ENCODE measurements at regions not wholly inside any gene's neighbourhood (a gene's known extent, or its start where the extent isn't known, plus 50 kb on each side); places are given as distances from the start of the nearest gene placed in this dataset.
A peak's percentile ranks its signal among the peaks of the same experiment; 100 is the strongest.
"Not testable (repeated sequence)": the region's sequence is repeated elsewhere in the genome, so short reads cannot be mapped to it uniquely, and the experiment has no call there.

GRCh38 chr5:68049053-68049713 is 166.4 kb upstream of the PIK3R1 start:
- no peak for DNase-seq
- Histone ChIP-seq H3K36me3 (no peaks in the 10 kb centered on the region), H3K27me3 (no peaks in the 10 kb centered on the region), H3K4me3 (no peak overlapping the region), H3K9me3 (peaks cover 11% of the 10 kb centered on the region)

- no peaks in the 10 kb centered on the region for H3K36me3 ChIP-seq
- H3K27me3 ChIP-seq = no peaks in the 10 kb centered on the region
- DNase-seq = no peak
- peaks cover 11% of the 10 kb centered on the region for H3K9me3 ChIP-seq
- H3K4me3 ChIP-seq = no peak overlapping the region
Observed at GRCh38 chr5:68048516-68048915, 167.0 kb upstream of the PIK3R1 start.

- not testable (repeated sequence) for H3K4me3 ChIP-seq, H3K36me3 ChIP-seq, DNase-seq, H3K27me3 ChIP-seq
- H3K9me3 ChIP-seq = peaks cover 11% of the 10 kb centered on the region
Observed at GRCh38 chr5:68048054-68048453, 167.5 kb upstream of the PIK3R1 start.

GRCh38 chr5:68047035-68047434 is 168.5 kb upstream of the PIK3R1 start:
- Histone ChIP-seq H3K27me3 (no peaks in the 10 kb centered on the region), H3K9me3 (peaks cover 11% of the 10 kb centered on the region), H3K4me3 (no peak overlapping the region), H3K36me3 (no peaks in the 10 kb centered on the region)
- no peak for DNase-seq

GRCh38 chr5:68046445-68046844 is 169.1 kb upstream of the PIK3R1 start:
- Histone ChIP-seq H3K4me3 (no peak overlapping the region), H3K36me3 (no peaks in the 10 kb centered on the region), H3K27me3 (no peaks in the 10 kb centered on the region), H3K9me3 (peaks cover 11% of the 10 kb centered on the region)
- DNase-seq = peak; percentile 81

GRCh38 chr5:68041293-68041692 is 174.3 kb upstream of the PIK3R1 start:
- Histone ChIP-seq H3K9me3 (no peaks in the 10 kb centered on the region), H3K36me3 (no peaks in the 10 kb centered on the region), H3K4me3 (no peak overlapping the region), H3K27me3 (no peaks in the 10 kb centered on the region)
- DNase-seq = no peak

GRCh38 chr5:68037546-68037945 is 178.0 kb upstream of the PIK3R1 start:
- Histone ChIP-seq H3K36me3 (no peaks in the 10 kb centered on the region), H3K9me3 (no peaks in the 10 kb centered on the region), H3K27me3 (no peaks in the 10 kb centered on the region), H3K4me3 (no peak overlapping the region)
- no peak for DNase-seq

- H3K27me3 ChIP-seq = no peaks in the 10 kb centered on the region
- H3K9me3 ChIP-seq = no peaks in the 10 kb centered on the region
- peak; percentile 5 for DNase-seq
- H3K36me3 ChIP-seq = no peaks in the 10 kb centered on the region
- H3K4me3 ChIP-seq = no peak overlapping the region
Observed at GRCh38 chr5:68033961-68034571, 181.5 kb upstream of the PIK3R1 start.

GRCh38 chr5:68033029-68033428 is 182.5 kb upstream of the PIK3R1 start:
- Histone ChIP-seq H3K4me3 (no peak overlapping the region), H3K36me3 (no peaks in the 10 kb centered on the region), H3K27me3 (no peaks in the 10 kb centered on the region), H3K9me3 (no peaks in the 10 kb centered on the region)
- no peak for DNase-seq

- H3K9me3 ChIP-seq = no peaks in the 10 kb centered on the region
- no peak for DNase-seq
- H3K27me3 ChIP-seq = no peaks in the 10 kb centered on the region
- H3K4me3 ChIP-seq = no peak overlapping the region
- no peaks in the 10 kb centered on the region for H3K36me3 ChIP-seq
Observed at GRCh38 chr5:68032216-68032762, 183.3 kb upstream of the PIK3R1 start.

- no peaks in the 10 kb centered on the region for H3K36me3 ChIP-seq
- no peaks in the 10 kb centered on the region for H3K27me3 ChIP-seq
- DNase-seq = no peak
- no peak overlapping the region for H3K4me3 ChIP-seq
- H3K9me3 ChIP-seq = no peaks in the 10 kb centered on the region
Observed at GRCh38 chr5:68028131-68028727, 187.3 kb upstream of the PIK3R1 start.

- Histone ChIP-seq H3K4me3 (no peak overlapping the region), H3K27me3 (no peaks in the 10 kb centered on the region), H3K9me3 (no peaks in the 10 kb centered on the region), H3K36me3 (no peaks in the 10 kb centered on the region)
- peak; percentile 65 for DNase-seq
Observed at GRCh38 chr5:68027519-68027918, 188.0 kb upstream of the PIK3R1 start.

- H3K36me3 ChIP-seq = no peaks in the 10 kb centered on the region
- H3K27me3 ChIP-seq = no peaks in the 10 kb centered on the region
- no peaks in the 10 kb centered on the region for H3K9me3 ChIP-seq
- no peak for DNase-seq
- no peak overlapping the region for H3K4me3 ChIP-seq
Observed at GRCh38 chr5:68026092-68026885, 189.3 kb upstream of the PIK3R1 start.

GRCh38 chr5:68024426-68024825 is 191.1 kb upstream of the PIK3R1 start:
- Histone ChIP-seq H3K27me3 (no peaks in the 10 kb centered on the region), H3K4me3 (no peak overlapping the region), H3K36me3 (no peaks in the 10 kb centered on the region), H3K9me3 (no peaks in the 10 kb centered on the region)
- no peak for DNase-seq

- Histone ChIP-seq H3K4me3 (no peak overlapping the region), H3K36me3 (no peaks in the 10 kb centered on the region), H3K9me3 (no peaks in the 10 kb centered on the region), H3K27me3 (no peaks in the 10 kb centered on the region)
- DNase-seq = no peak
Observed at GRCh38 chr5:68021916-68022315, 193.6 kb upstream of the PIK3R1 start.

- Histone ChIP-seq H3K9me3 (no peaks in the 10 kb centered on the region), H3K4me3 (no peak overlapping the region)
- no peak for DNase-seq
Observed at GRCh38 chr5:68021227-68021626, 194.3 kb upstream of the PIK3R1 start.

GRCh38 chr5:68020461-68020969 is 195.0 kb upstream of the PIK3R1 start:
- DNase-seq, H3K36me3 ChIP-seq, H3K9me3 ChIP-seq, H3K27me3 ChIP-seq, H3K4me3 ChIP-seq: not testable (repeated sequence)

More at GRCh38 chr5:68021227-68021626, 194.3 kb upstream of the PIK3R1 start:
- Histone ChIP-seq H3K36me3 (no peaks in the 10 kb centered on the region), H3K27me3 (no peaks in the 10 kb centered on the region)
